GM12878 (cell line): ENCODE measurements at regions not wholly inside any gene's neighbourhood (a gene's known extent, or its start where the extent isn't known, plus 50 kb on each side); places are given as distances from the start of the nearest gene placed in this dataset.

Source experiments
- ATAC-seq: fragments of 200-7000 bp; cut with Tn5 transposase; 3 replicates; pipeline ENCODE4 v1.9.1; 2020; ENCODE audit warnings: mild to moderate bottlenecking, moderate library complexity
- BruUV-seq: library from RNA; stranded (reverse); fragments of 400-500 nt; replicated peaks from 2 replicates; lab custom pipeline; 2021; lab: Mats Ljungman, UMichigan
- CTCF ChIA-PET: fragments of 300-600 bp; sonication (Branson Sonifier 250); formaldehyde crosslinking; extraction: SDS; loops from one replicate; lab custom pipeline; 2021; ENCODE audit warnings: inconsistent platforms; lab: Yijun Ruan, JAX
- POLR2A ChIA-PET: fragments of 350-600 bp; formaldehyde crosslinking; extraction: SDS; loops from one replicate; lab custom pipeline; 2021; ENCODE audit warnings: inconsistent platforms; lab: Charles Lee
- RAD21 ChIA-PET: fragments of 300-600 bp; sonication (Branson Sonifier 250); formaldehyde crosslinking; loops from one replicate; lab custom pipeline; 2023; ENCODE audit warnings: antibody characterized with exemption; ENCODE audit not compliant: unreplicated experiment; lab: Charles Lee
- SMC1A ChIA-PET: fragments of 300-600 bp; sonication (Branson Sonifier 250); formaldehyde crosslinking; loops from one replicate; lab custom pipeline; 2023; ENCODE audit not compliant: unreplicated experiment, uncharacterized antibody; lab: Charles Lee
- DNase-seq: peaks from one replicate; pipeline ENCODE4 v3.0.0-alpha.2; 2011; ENCODE audit warnings: low read depth, low spot score
- FAIRE-seq: peaks from 3 replicates; lab custom pipeline; 2011; peaks lifted over from hg19 to GRCh38; lab: Jason Lieb, UNC
- H2AFZ ChIP-seq: 2 replicates; pipeline ENCODE4 v1.6.0; 2011; ENCODE audit warnings: low read depth, low read length, control low read depth; ENCODE audit not compliant: control insufficient read depth
- H3K27ac ChIP-seq: 2 replicates; pipeline ENCODE4 v1.5.1; 2011; ENCODE audit warnings: control low read depth; ENCODE audit not compliant: control insufficient read depth, insufficient read depth
- H3K27me3 ChIP-seq, 2 experiments: replicated peaks in 1 of 2; 2 replicates each; pipeline versions ENCODE4 v1.6.0 to v1.6.1; 2011; ENCODE audit warnings: low read length in 1 of 2; ENCODE audit not compliant: control insufficient read depth in 2 of 2, insufficient read depth in 2 of 2
- H3K36me3 ChIP-seq, 2 experiments: 2 replicates each; pipeline ENCODE4 v1.5.1; 2011; ENCODE audit warnings: low read length in 1 of 2; ENCODE audit not compliant: control insufficient read depth in 2 of 2, insufficient read depth in 2 of 2
- H3K4me1 ChIP-seq: 2 replicates; pipeline ENCODE4 v1.6.1; 2011; ENCODE audit warnings: mild to moderate bottlenecking, low read length, moderate library complexity, mixed read lengths; ENCODE audit not compliant: control insufficient read depth, insufficient read depth
- H3K4me2 ChIP-seq: 2 replicates; pipeline ENCODE4 v1.6.0; 2011; ENCODE audit warnings: control low read depth; ENCODE audit not compliant: control insufficient read depth, insufficient read depth
- H3K4me3 ChIP-seq: fragments of 200-600 bp; sonication (generic); 2 replicates; pipeline ENCODE4 v1.5.1; 2016
- H3K79me2 ChIP-seq: 2 replicates; pipeline ENCODE4 v1.6.0; 2011; ENCODE audit warnings: low read length; ENCODE audit not compliant: control insufficient read depth, insufficient read depth
- H3K9ac ChIP-seq: 2 replicates; pipeline ENCODE4 v1.8.0; 2011; ENCODE audit warnings: low read length, control low read depth, mixed read lengths; ENCODE audit not compliant: control insufficient read depth, insufficient read depth
- H3K9me3 ChIP-seq: replicated peaks from 3 replicates; pipeline ENCODE4 v1.5.1; 2011; ENCODE audit warnings: mild to moderate bottlenecking, low read length; ENCODE audit not compliant: control insufficient read depth, insufficient read depth
- H4K20me1 ChIP-seq: 2 replicates; pipeline ENCODE4 v1.6.0; 2011; ENCODE audit not compliant: control insufficient read depth, insufficient read depth
- ATF7 ChIP-seq: fragments of 450-650 bp; IDR thresholded peaks from 2 replicates; pipeline ENCODE4 v1.6.1; 2016; ENCODE audit warnings: low read depth, mild to moderate bottlenecking
- BMI1 ChIP-seq: fragments of 450-650 bp; IDR thresholded peaks from 2 replicates; pipeline ENCODE4 v1.6.1; 2016; ENCODE audit warnings: mild to moderate bottlenecking, moderate library complexity, borderline replicate concordance
- CREB1 ChIP-seq: IDR thresholded peaks from 2 replicates; pipeline ENCODE4 v1.6.1; 2012; ENCODE audit warnings: low read depth, mild to moderate bottlenecking, inconsistent platforms
- CREM ChIP-seq: IDR thresholded peaks from 2 replicates; pipeline ENCODE4 v1.6.1; 2014; ENCODE audit warnings: antibody characterized with exemption, low read depth
- DPF2 ChIP-seq: fragments of 450-650 bp; IDR thresholded peaks from 2 replicates; pipeline ENCODE4 v1.6.1; 2017; ENCODE audit warnings: mild to moderate bottlenecking
- EGR1 ChIP-seq, 2 experiments: IDR thresholded peaks; 1 replicate in 1 of 2; 2 replicates in 1 of 2; pipeline ENCODE4 v1.6.1; 2011 to 2012; ENCODE audit warnings: low read depth in 2 of 2, low read length in 2 of 2, borderline replicate concordance in 1 of 2, mild to moderate bottlenecking in 1 of 2, moderate library complexity in 1 of 2
- EP300 ChIP-seq, 2 experiments: fragments of 150-350 bp in 1 of 2; IDR thresholded peaks; 2 replicates each; pipeline ENCODE4 v1.6.1; 2011 to 2012; ENCODE audit warnings: low read depth in 2 of 2, low read length in 2 of 2, borderline replicate concordance in 1 of 2, improper control_type of control experiment in 1 of 2, inconsistent platforms in 1 of 2; ENCODE audit not compliant: control insufficient read depth in 1 of 2
- ETV6 ChIP-seq, 2 experiments: fragments of 450-650 bp in 1 of 2; IDR thresholded peaks in 1 of 2; conservative IDR thresholded peaks in 1 of 2; 2 replicates each; pipeline ENCODE4 v1.6.1; 2014; ENCODE audit warnings: antibody characterized with exemption in 1 of 2, borderline replicate concordance in 1 of 2, low read depth in 1 of 2, mild to moderate bottlenecking in 1 of 2, moderate library complexity in 1 of 2
- FOXM1 ChIP-seq: IDR thresholded peaks from 2 replicates; pipeline ENCODE4 v1.6.1; 2012; ENCODE audit warnings: low read depth, mild to moderate bottlenecking, inconsistent platforms, low read length, moderate library complexity
- IKZF1 ChIP-seq: fragments of 450-650 bp; conservative IDR thresholded peaks from 2 replicates; pipeline ENCODE4 v1.6.1; 2017; ENCODE audit warnings: antibody characterized with exemption, mild to moderate bottlenecking
- IKZF2 ChIP-seq, 2 experiments: fragments of 450-650 bp; IDR thresholded peaks; 2 replicates each; pipeline ENCODE4 v1.6.1; 2017; ENCODE audit warnings: mild to moderate bottlenecking in 2 of 2, moderate library complexity in 2 of 2
- JUNB ChIP-seq: IDR thresholded peaks from 2 replicates; pipeline ENCODE4 v1.6.1; 2016; ENCODE audit warnings: antibody characterized with exemption, mild to moderate bottlenecking
- MTA2 ChIP-seq: fragments of 450-650 bp; IDR thresholded peaks from 2 replicates; pipeline ENCODE4 v1.6.1; 2016; ENCODE audit warnings: low read depth, mild to moderate bottlenecking, moderate library complexity
- NR2C1 ChIP-seq: fragments of 450-650 bp; IDR thresholded peaks from 2 replicates; pipeline ENCODE4 v1.6.1; 2017; ENCODE audit warnings: antibody characterized with exemption, mild to moderate bottlenecking, moderate library complexity
- NR2F1 ChIP-seq: fragments of 450-650 bp; conservative IDR thresholded peaks from 2 replicates; pipeline ENCODE4 v1.6.1; 2017; ENCODE audit warnings: mild to moderate bottlenecking
- PAX5 ChIP-seq: IDR thresholded peaks from 2 replicates; pipeline ENCODE4 v1.6.1; 2011; ENCODE audit warnings: low read depth, low read length, borderline replicate concordance
- PAX8 ChIP-seq: fragments of 450-650 bp; IDR thresholded peaks from 2 replicates; pipeline ENCODE4 v1.6.1; 2017; ENCODE audit warnings: mild to moderate bottlenecking, moderate library complexity
- RAD21 ChIP-seq: IDR thresholded peaks from 2 replicates; pipeline ENCODE4 v1.6.1; 2011; ENCODE audit warnings: mild to moderate bottlenecking, low read depth, low read length, moderate library complexity; ENCODE audit not compliant: insufficient read depth
- RAD51 ChIP-seq: fragments of 450-650 bp; IDR thresholded peaks from 2 replicates; pipeline ENCODE4 v1.6.1; 2016; ENCODE audit warnings: moderate library complexity, mild to moderate bottlenecking, inconsistent platforms
- SMAD5 ChIP-seq: IDR thresholded peaks from 2 replicates; pipeline ENCODE4 v1.6.1; 2016; ENCODE audit warnings: antibody characterized with exemption, low read depth
- SPI1 ChIP-seq: IDR thresholded peaks from 2 replicates; pipeline ENCODE4 v1.6.1; 2011; ENCODE audit warnings: low read depth, mild to moderate bottlenecking, low read length, moderate library complexity, borderline replicate concordance; ENCODE audit not compliant: insufficient read depth
- SRF ChIP-seq, 2 experiments: IDR thresholded peaks; 2 replicates each; pipeline ENCODE4 v1.6.1; 2011; ENCODE audit warnings: low read depth in 2 of 2, low read length in 2 of 2, mild to moderate bottlenecking in 1 of 2, moderate library complexity in 1 of 2
- WRNIP1 ChIP-seq: IDR thresholded peaks from 2 replicates; pipeline ENCODE4 v1.6.1; 2011; ENCODE audit warnings: low read depth, low read length, improper control_type of control experiment, borderline replicate concordance
- WGBS: methylation state at CpG from one replicate; pipeline ENCODE4 v1.1.6; 2016; ENCODE audit warnings: low lambda C conversion rate; ENCODE audit not compliant: insufficient replicate concordance, insufficient coverage; ENCODE audit errors: missing lambda C conversion rate; 5-methylcytosine and 5-hydroxymethylcytosine counted together
- in situ Hi-C: fragments of 300-500 bp; cut with MboI; formaldehyde crosslinking; loops from 9 replicates; pipeline ENCODE4 v1.14.3; 2018; ENCODE audit warnings: mixed read lengths
- intact Hi-C: fragments of 100-400 bp; cut with micrococcal nuclease; formaldehyde crosslinking; loops from one replicate; pipeline ENCODE4 v1.14.2; 2022; ENCODE audit not compliant: unreplicated experiment
- TF ChIP-seq, protein P1 (sequence below): fragments of 450-650 bp; IDR thresholded peaks from 2 replicates; pipeline ENCODE4 v1.6.1; 2016; ENCODE audit warnings: mild to moderate bottlenecking

DNA sequence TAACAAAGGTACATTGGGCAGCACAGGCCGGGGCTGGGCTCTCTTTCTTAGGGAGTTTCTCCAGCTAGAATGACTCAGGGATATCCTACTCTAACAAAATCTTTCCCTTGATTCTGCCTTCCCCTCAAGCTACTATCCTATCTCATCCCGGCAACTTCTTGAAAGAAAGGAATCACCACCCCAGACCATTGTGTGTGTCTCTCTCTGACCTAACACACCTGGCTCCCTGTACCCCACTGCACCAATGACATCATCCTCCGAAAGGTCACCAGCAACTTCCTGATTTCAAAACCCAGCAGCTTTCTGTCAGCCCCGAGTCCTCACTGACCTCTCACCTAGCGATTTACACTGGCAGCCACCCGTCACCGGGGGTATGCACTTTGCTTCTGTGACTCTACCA, 72.1 kb upstream of the MAP4K4 start:
- Histone ChIP-seq H3K27ac (no peak overlapping the region), H3K4me1 (peaks cover 22% of the 10 kb centered on the region), H3K4me2 (no peak overlapping the region), H3K9ac (no peak overlapping the region), H3K79me2 (no peaks in the 10 kb centered on the region), H3K27me3 (no peaks in the 10 kb centered on the region), H3K36me3 (no peaks in the 10 kb centered on the region), H4K20me1 (no peaks in the 10 kb centered on the region), H2AFZ (peak overlapping the region; percentile 47; the same call in 1 of the 2 replicates), H3K4me3 (no peak overlapping the region), H3K9me3 (no peaks in the 10 kb centered on the region)
- ChIA-PET CTCF (interaction anchor here (1.0 kb wide), 1 partner anchor 9 kb away, joined by 3 read pairs; no protein-coding TSS in a partner anchor), RAD21 (no interaction called here), SMC1A (interaction anchor here (0.6 to 1.5 kb wide), 3 partner anchors 49 to 158 kb away, joined by 4 to 5 read pairs (median 4); no protein-coding TSS in a partner anchor), POLR2A (interaction anchor here (0.5 kb wide), 1 partner anchor 395 kb away, joined by 3 read pairs; no protein-coding TSS in a partner anchor)
- DNase-seq (no peak), ATAC-seq (peak; percentile 67), FAIRE-seq (no peak)
- in situ Hi-C loops (no loop called here), intact Hi-C loops (loop anchor here (10.0 kb wide), 1 partner anchor 209 kb away; no protein-coding TSS in a partner anchor)
- BruUV-seq, result no TSS peak
- 28% methylated on average over 7 of the region's 7 CpGs for WGBS
- TF ChIP-seq NR2C1, result peak; percentile 73
- TF ChIP-seq IKZF1, result peak; percentile 56
- TF ChIP-seq CREM, result 0 out of 2 replicates have a peak, but pooled peaks have one; percentile 35
- no peak for TF ChIP-seq PAX8
- 0 out of 2 replicates have a peak, but pooled peaks have one; percentile 12 for TF ChIP-seq SPI1
- TF ChIP-seq JUNB, result peak; percentile 24; the same call in 1 of the 2 replicates
- no peak for TF ChIP-seq EP300 (IDR thresholded peaks at IDR 0.05; ENCODE audit: borderline replicate concordance in 1 of 2, control insufficient read depth in 1 of 2, low read depth in 2 of 2, low read length in 2 of 2)
- no peak for TF ChIP-seq PAX5
- TF ChIP-seq, protein P1, sequence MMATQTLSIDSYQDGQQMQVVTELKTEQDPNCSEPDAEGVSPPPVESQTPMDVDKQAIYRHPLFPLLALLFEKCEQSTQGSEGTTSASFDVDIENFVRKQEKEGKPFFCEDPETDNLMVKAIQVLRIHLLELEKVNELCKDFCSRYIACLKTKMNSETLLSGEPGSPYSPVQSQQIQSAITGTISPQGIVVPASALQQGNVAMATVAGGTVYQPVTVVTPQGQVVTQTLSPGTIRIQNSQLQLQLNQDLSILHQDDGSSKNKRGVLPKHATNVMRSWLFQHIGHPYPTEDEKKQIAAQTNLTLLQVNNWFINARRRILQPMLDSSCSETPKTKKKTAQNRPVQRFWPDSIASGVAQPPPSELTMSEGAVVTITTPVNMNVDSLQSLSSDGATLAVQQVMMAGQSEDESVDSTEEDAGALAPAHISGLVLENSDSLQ, result peak; percentile 21; the same call in 1 of the 2 replicates
- no peak for TF ChIP-seq WRNIP1
- TF ChIP-seq CREB1, result 0 out of 2 replicates have a peak, but pooled peaks have one; percentile 17
- TF ChIP-seq ATF7, result peak; percentile 96
- TF ChIP-seq SRF (IDR thresholded peaks at IDR 0.05; ENCODE audit: low read depth in 2 of 2, low read length in 2 of 2), result no peak
- TF ChIP-seq MTA2, result peak; percentile 46; the same call in 1 of the 2 replicates
- peak; percentile 42; the same call in 1 of the 2 replicates for TF ChIP-seq DPF2
- TF ChIP-seq SMAD5, result no peak
- TF ChIP-seq FOXM1, result no peak
- 0 out of 2 replicates have a peak, but pooled peaks have one; percentile 17 for TF ChIP-seq BMI1
- peak; percentile 95 for TF ChIP-seq NR2F1
- peak; percentile 41 to 47; a peak in 1 of 4 replicates for TF ChIP-seq IKZF2 (IDR thresholded peaks at IDR 0.05)
- no peak for TF ChIP-seq EGR1 (IDR thresholded peaks at IDR 0.05; ENCODE audit: borderline replicate concordance in 1 of 2, low read depth in 2 of 2, low read length in 2 of 2)
- no peak for TF ChIP-seq ETV6 (conservative IDR thresholded peaks at IDR 0.05 in 1 of 2, IDR thresholded peaks at IDR 0.05 in 1 of 2; ENCODE audit: borderline replicate concordance in 1 of 2, low read depth in 1 of 2)
- no peak for TF ChIP-seq RAD21
- TF ChIP-seq RAD51, result no peak
